Breast epithelium (tissue), 3 donors: ENCODE measurements at regions not wholly inside any gene's neighbourhood (a gene's known extent, or its start where the extent isn't known, plus 50 kb on each side); places are given as distances from the start of the nearest gene placed in this dataset.

Experiments
- POLR2AphosphoS5 ChIP-seq, 3 donors: sonication (generic); formaldehyde crosslinking; IDR thresholded peaks; one replicate each; pipeline ENCODE4 v1.6.1; 2017; ENCODE audit warnings: antibody characterized with exemption in 3 of 3
- TF ChIP-seq, protein P1 (sequence below), 3 donors: fragments of 450-650 bp; IDR thresholded peaks; one replicate each; pipeline ENCODE4 v1.5.1; 2016 to 2017; ENCODE audit warnings: antibody characterized with exemption in 3 of 3, mild to moderate bottlenecking in 3 of 3, moderate library complexity in 3 of 3

DNA sequence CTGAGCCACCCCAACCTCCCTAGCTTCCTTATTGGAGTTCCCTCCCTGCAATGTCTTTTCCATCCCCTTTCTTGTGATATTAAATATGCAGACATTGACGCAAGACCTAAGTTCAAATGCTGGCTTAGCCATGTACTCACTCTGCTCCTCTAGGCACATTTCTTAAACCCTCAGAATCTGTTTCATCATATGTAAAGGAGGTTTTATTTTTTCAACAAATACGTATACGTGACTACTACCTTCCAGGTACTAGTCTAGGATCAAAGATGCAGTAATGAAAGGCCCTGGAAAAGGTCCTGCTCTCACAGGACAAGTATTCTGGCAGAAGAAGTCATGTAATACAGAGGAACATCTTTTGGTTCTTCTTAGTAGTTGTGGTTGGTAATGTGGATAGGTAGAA is 98.6 kb downstream of the SIPA1L2 start:
- TF ChIP-seq, protein P1, sequence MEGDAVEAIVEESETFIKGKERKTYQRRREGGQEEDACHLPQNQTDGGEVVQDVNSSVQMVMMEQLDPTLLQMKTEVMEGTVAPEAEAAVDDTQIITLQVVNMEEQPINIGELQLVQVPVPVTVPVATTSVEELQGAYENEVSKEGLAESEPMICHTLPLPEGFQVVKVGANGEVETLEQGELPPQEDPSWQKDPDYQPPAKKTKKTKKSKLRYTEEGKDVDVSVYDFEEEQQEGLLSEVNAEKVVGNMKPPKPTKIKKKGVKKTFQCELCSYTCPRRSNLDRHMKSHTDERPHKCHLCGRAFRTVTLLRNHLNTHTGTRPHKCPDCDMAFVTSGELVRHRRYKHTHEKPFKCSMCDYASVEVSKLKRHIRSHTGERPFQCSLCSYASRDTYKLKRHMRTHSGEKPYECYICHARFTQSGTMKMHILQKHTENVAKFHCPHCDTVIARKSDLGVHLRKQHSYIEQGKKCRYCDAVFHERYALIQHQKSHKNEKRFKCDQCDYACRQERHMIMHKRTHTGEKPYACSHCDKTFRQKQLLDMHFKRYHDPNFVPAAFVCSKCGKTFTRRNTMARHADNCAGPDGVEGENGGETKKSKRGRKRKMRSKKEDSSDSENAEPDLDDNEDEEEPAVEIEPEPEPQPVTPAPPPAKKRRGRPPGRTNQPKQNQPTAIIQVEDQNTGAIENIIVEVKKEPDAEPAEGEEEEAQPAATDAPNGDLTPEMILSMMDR (IDR thresholded peaks at IDR 0.05), result no peak
- no peak for TF ChIP-seq POLR2AphosphoS5 (IDR thresholded peaks at IDR 0.05)
